D341Med (cell line): ENCODE measurements at regions not wholly inside any gene's neighbourhood (a gene's known extent, or its start where the extent isn't known, plus 50 kb on each side); places are given as distances from the start of the nearest gene placed in this dataset.

ENCODE experiments used
- DNase-seq: peaks from one replicate; pipeline ENCODE4 v3.0.0; 2012; ENCODE audit warnings: low spot score

DNA sequence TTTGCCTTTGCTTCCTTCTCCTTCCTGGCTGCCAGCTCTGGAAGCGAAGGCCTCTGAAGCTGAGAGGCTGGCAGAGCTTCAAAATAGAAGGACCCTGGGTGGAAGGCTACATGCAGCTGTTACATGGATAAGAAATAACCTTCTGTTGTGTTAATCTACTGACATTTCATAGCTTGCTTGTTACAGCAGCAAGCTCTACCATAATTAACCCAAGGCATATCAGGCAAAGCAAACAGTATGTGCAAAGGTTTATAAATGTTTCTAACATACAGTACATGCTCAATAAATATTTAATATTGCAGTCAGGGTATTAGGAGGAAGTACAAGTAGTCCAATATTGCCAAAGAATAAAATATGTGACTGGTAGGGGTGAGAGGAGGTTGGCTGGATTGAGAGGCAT is 55.6 kb upstream of the MKLN1 start:
- no peak for DNase-seq

DNA sequence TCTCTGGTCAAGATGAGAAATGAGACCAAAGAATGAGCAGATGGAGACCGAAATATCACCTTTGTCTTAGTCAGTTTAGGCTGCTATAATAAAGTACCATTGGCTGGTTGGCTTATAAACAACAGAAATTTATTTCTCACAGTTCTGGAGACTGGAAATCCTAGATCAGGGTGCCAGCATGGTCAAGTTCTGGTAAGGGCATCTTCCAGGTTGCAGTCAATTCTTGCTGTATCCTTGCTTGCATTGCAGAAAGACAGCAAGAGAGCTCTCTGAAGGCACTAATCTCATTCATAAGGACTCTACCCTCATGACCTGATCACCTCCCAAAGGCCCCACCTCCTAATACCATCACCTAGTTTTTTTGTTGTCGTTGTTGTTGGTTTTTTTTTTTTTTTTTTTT is 52.7 kb upstream of the MKLN1 start:
- DNase-seq: no peak

DNA sequence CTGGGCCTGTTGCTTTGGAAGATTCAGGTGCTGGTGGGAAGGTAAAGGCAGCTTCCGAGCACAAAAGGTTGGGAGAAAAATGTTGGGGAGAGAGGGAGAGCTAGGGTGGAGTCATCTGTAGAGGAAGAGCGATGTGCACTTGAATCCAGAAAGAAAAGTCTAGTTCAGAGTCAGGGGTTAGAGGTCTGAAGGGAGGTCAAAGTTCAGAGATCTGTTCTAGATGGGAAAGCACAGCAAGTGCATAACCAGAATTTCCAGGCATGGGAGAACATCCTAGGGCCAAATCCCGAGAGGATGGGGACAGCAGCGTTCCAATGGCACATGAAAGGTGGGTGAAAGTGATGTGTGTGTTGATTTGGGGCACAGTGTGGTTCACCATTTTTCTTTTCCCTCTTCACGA is 51.5 kb upstream of the MKLN1 start:
- DNase-seq: no peak

DNA sequence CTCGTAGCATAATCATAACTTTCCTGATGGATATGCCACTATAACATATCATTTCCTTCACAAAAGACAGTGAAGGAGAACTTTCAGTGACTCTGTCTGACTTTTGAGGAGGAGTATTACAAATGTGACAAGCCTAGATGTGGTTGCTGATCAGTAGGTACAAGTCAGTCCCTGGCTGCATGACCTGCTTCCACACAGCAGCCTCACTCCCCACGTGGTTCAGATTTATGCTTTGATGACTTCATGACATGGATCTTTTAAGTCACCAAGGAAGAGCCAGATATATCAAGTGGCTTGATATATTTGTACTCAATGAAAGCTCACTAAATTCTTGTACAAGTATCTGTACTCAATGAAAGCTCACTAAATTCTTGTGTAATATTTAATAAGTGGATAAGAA is 50.9 kb upstream of the MKLN1 start:
- no peak for DNase-seq
